ENCODE measurements at regions not wholly inside any gene's neighbourhood (a gene's known extent, or its start where the extent isn't known, plus 50 kb on each side); places are given as distances from the start of the nearest gene placed in this dataset.

GRCh38 chr2:105587637-105588036, 157.1 kb upstream of the NCK2 start:
- TF ChIP-seq EZH2 (IDR thresholded peaks at IDR 0.05; ENCODE audit: insufficient read depth, poor library complexity, severe bottlenecking) (no peak), EZH2phosphoT487 (IDR thresholded peaks at IDR 0.05; ENCODE audit: insufficient read depth, low read depth) (no peak)
